ENCODE measurements at regions not wholly inside any gene's neighbourhood (a gene's known extent, or its start where the extent isn't known, plus 50 kb on each side); places are given as distances from the start of the nearest gene placed in this dataset.

DNA sequence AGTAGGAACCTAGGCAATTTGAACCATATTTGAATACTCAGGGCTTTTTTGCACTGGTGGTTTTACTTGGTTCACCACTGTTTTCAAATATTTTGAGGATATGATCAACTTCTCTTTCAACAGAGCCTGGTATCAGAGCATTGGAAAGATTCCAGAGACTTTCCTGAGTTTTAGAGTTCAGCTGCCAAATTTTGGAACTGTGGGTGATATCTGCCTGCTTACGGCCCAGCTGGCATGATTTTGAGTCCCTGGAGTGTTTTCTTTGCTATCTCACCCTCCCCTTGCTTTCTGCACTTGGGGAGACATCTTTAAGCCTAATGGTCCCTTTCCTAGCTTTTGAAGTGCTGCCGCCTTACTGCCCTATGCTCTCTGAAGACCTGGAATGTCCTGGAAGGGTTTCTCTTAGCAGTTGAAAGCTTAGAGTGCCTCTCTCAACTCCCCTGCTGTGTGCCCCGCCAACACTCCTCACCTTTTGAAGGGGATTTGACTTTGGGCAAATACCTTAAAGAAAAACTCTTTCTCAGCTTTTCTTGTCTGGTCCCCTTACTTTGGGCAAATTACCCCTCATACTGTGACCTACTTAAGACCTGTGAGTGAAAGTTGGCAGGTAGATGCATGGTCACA lies 539.1 kb downstream of the MFSD1 start:
- H3K4me3 ChIP-seq, result no peak overlapping the region
- no peak for DNase-seq (ENCODE audit: low spot score in 2 of 2)
- H3K36me3 ChIP-seq, result no peaks in the 10 kb centered on the region
- TF ChIP-seq, protein P1, sequence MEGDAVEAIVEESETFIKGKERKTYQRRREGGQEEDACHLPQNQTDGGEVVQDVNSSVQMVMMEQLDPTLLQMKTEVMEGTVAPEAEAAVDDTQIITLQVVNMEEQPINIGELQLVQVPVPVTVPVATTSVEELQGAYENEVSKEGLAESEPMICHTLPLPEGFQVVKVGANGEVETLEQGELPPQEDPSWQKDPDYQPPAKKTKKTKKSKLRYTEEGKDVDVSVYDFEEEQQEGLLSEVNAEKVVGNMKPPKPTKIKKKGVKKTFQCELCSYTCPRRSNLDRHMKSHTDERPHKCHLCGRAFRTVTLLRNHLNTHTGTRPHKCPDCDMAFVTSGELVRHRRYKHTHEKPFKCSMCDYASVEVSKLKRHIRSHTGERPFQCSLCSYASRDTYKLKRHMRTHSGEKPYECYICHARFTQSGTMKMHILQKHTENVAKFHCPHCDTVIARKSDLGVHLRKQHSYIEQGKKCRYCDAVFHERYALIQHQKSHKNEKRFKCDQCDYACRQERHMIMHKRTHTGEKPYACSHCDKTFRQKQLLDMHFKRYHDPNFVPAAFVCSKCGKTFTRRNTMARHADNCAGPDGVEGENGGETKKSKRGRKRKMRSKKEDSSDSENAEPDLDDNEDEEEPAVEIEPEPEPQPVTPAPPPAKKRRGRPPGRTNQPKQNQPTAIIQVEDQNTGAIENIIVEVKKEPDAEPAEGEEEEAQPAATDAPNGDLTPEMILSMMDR (IDR thresholded peaks at IDR 0.05), result no peak
- no peaks in the 10 kb centered on the region for H3K27me3 ChIP-seq
- peaks cover 0 to 6% of the 10 kb centered on the region in 2 donors for H3K9me3 ChIP-seq
- H3K4me1 ChIP-seq, result no peaks in the 10 kb centered on the region
- intact Hi-C loops (cut with DNase I), result no loop called here
- no peak overlapping the region for H3K27ac ChIP-seq

DNA sequence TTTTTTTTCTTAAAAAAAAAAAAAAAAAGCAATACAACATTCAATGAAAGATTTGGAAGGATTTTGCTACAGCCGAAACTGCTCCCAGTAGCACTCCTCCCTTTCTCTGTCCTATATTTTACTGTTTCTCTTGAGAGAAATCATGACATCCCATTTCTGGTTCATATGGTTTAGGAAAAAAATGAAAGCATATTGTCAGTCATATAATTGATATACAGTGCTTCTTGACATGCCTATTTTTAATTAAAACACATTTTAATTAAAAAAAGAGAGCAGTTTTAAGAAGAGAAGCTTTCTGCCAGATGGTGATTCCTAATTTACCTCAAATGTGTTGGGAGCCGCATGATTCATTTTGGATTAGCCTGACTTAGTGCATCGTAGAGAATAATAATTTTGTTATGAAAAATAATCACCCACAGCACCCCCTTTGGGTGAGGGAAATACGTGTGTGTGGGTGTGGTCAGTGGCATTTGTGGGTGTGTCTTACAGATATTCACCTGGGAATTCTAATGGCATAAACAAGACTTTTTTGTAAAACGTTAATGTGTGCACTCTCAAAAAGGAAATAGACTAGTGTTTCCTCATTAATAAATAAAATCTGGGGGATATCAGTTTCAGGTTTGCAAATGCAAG lies 544.5 kb downstream of the MFSD1 start:
- no peak for DNase-seq (ENCODE audit: low spot score in 2 of 2)

DNA sequence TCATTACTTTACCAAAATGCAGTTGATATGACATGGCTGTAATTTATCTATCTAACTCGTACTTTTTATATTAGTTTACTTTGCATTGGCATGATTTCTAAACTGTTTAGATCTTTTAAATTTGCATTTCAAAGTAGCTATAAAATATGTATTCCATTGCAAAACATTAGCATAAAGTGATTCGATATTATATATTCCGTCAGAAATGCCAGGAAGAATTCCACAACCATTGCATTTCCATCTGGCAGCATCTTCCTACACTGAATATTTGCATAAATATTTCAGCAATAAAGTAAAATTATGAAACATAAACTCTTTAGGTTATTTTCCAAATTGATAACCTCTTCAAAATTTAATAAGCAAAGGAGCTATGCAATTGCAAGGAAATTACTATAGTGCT lies 546.6 kb downstream of the MFSD1 start:
- DNase-seq (ENCODE audit: low spot score in 2 of 2), result no peak
- TF ChIP-seq, protein P1 (IDR thresholded peaks at IDR 0.05), result no peak
- intact Hi-C loops (cut with DNase I), result no loop called here

More for the DNA sequence above, 544.5 kb downstream of the MFSD1 start:
- Histone ChIP-seq H3K27ac (no peak overlapping the region), H3K4me3 (no peak overlapping the region), H3K27me3 (no peaks in the 10 kb centered on the region), H3K4me1 (no peaks in the 10 kb centered on the region), H3K36me3 (no peaks in the 10 kb centered on the region), H3K9me3 (no peaks in the 10 kb centered on the region)
- TF ChIP-seq, protein P1 (IDR thresholded peaks at IDR 0.05), result no peak
- intact Hi-C loops (cut with DNase I), result no loop called here

DNA sequence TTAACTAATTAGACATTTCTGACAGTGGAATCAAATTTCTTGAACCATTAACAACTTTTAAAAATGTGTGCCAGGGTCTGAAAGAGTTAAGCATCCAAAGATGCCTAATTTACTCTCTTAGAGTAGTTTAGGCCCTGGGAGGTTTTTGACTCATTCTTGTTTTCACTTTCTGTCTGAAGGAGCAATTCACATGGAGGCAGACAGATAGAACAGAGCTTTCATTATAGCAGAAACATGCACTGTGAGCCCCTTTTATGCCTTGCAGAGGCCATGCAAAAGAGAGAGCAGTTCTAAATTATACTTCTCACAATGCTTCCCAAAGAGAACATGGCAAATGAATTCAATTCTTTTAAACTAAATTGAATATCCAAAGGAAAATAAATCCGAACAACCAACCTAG lies 554.8 kb downstream of the MFSD1 start:
- Histone ChIP-seq H3K36me3 (no peaks in the 10 kb centered on the region), H3K4me1 (no peaks in the 10 kb centered on the region), H3K27ac (no peak overlapping the region), H3K27me3 (no peaks in the 10 kb centered on the region), H3K4me3 (no peak overlapping the region), H3K9me3 (no peaks in the 10 kb centered on the region)
- intact Hi-C loops (cut with DNase I), result no loop called here
- DNase-seq (ENCODE audit: low spot score in 2 of 2), result no peak
- TF ChIP-seq, protein P1 (IDR thresholded peaks at IDR 0.05), result no peak

More for the DNA sequence above, 546.6 kb downstream of the MFSD1 start:
- no peaks in the 10 kb centered on the region for H3K27me3 ChIP-seq
- no peak overlapping the region for H3K4me3 ChIP-seq
- H3K36me3 ChIP-seq, result no peaks in the 10 kb centered on the region
- H3K27ac ChIP-seq, result no peak overlapping the region
- H3K4me1 ChIP-seq, result no peaks in the 10 kb centered on the region
- H3K9me3 ChIP-seq, result no peaks in the 10 kb centered on the region

DNA sequence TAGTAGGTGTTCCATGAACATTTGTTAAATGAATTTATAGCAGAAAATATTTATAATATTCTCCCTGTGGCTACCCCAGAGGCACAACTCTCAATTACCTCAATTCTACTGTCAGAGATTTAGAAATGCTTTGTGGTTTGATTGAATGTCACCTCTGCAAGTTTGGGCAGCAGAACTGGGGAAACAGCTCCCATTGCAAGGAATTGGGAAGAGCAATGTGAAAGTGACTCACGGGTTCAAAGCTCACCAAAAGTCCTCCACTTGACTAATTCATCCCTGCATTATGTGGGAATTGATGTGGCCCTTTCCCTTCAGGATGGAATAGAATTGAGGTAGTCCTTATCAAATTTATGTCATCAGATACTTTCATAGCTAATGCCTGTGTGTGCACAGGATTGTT lies 562.7 kb downstream of the MFSD1 start:
- no peaks in the 10 kb centered on the region for H3K27me3 ChIP-seq
- H3K27ac ChIP-seq, result no peak overlapping the region
- no peaks in the 10 kb centered on the region for H3K4me1 ChIP-seq
- no peak for DNase-seq (ENCODE audit: low spot score in 2 of 2)
- no peaks in the 10 kb centered on the region for H3K36me3 ChIP-seq
- intact Hi-C loops (cut with DNase I), result no loop called here
- H3K9me3 ChIP-seq, result no peaks in the 10 kb centered on the region
- H3K4me3 ChIP-seq, result no peak overlapping the region
- TF ChIP-seq, protein P1 (IDR thresholded peaks at IDR 0.05), result no peak
